B cell (primary cell): ENCODE measurements at regions not wholly inside any gene's neighbourhood (a gene's known extent, or its start where the extent isn't known, plus 50 kb on each side); places are given as distances from the start of the nearest gene placed in this dataset.

Experiments
- ATAC-seq: fragments of 200-7000 bp; cut with Tn5 transposase; one replicate; pipeline ENCODE4 v1.10.0; 2021; ENCODE audit warnings: low read depth, mild to moderate bottlenecking, moderate number of reproducible peaks, moderate library complexity
- CTCF ChIA-PET: fragments of 350-600 bp; sonication (Branson Sonifier 250); formaldehyde crosslinking; loops from one replicate; lab custom pipeline; 2021; ENCODE audit warnings: antibody characterized with exemption, inconsistent platforms; lab: Charles Lee
- POLR2A ChIA-PET: fragments of 350-600 bp; sonication (Branson Sonifier 250); formaldehyde crosslinking; loops from one replicate; lab custom pipeline; 2021; ENCODE audit warnings: antibody characterized with exemption; lab: Charles Lee
- DNase-seq: peaks from one replicate; pipeline ENCODE4 v3.0.0; 2013
- H2AFZ ChIP-seq: 2 replicates; pipeline ENCODE4 v1.6.1; 2012; ENCODE audit warnings: mild to moderate bottlenecking, low read depth, low read length; ENCODE audit not compliant: insufficient read depth, poor library complexity, severe bottlenecking
- H3K27ac ChIP-seq, 2 donors: 1 replicate in 1 of 2; 2 replicates in 1 of 2; pipeline ENCODE4 v1.5.1; 2012 to 2013; ENCODE audit warnings: low read length in 2 of 2, mild to moderate bottlenecking in 2 of 2, moderate library complexity in 1 of 2
- H3K27me3 ChIP-seq, 4 experiments: fragments of 200-600 bp in 1 of 4; sonication (generic) in 1 of 4; replicated peaks in 1 of 4; 1 replicate in 2 of 4; 2 replicates in 2 of 4; pipeline versions ENCODE4 v1.6.1 to v1.7.0; 2013 to 2016; ENCODE audit warnings: low read length in 3 of 4, mild to moderate bottlenecking in 2 of 4, mixed read lengths in 1 of 4, moderate library complexity in 1 of 4; ENCODE audit not compliant: insufficient read depth in 4 of 4, control insufficient read depth in 3 of 4; ENCODE audit errors: control extremely low read depth in 1 of 4
- H3K36me3 ChIP-seq, 2 experiments: replicated peaks in 1 of 2; 1 replicate in 1 of 2; 2 replicates in 1 of 2; pipeline versions ENCODE4 v1.6.1 to v1.7.1; 2013; ENCODE audit warnings: low read length in 1 of 2; ENCODE audit not compliant: insufficient read depth in 2 of 2, control insufficient read depth in 1 of 2; ENCODE audit errors: control extremely low read depth in 1 of 2, extremely low read depth in 1 of 2
- H3K4me1 ChIP-seq, 2 donors: fragments of 200-600 bp in 1 of 2; sonication (generic) in 1 of 2; 1 replicate in 1 of 2; 2 replicates in 1 of 2; pipeline versions ENCODE4 v1.5.1 to v1.6.1; 2013 to 2017; ENCODE audit warnings: low read length in 2 of 2; ENCODE audit not compliant: control insufficient read depth in 2 of 2, insufficient read depth in 2 of 2
- H3K4me2 ChIP-seq: replicated peaks from 2 replicates; pipeline ENCODE3; 2012; ENCODE audit warnings: mild to moderate bottlenecking, low read depth, low read length; ENCODE audit not compliant: poor library complexity, severe bottlenecking
- H3K4me3 ChIP-seq, 5 experiments: fragments of 200-600 bp in 1 of 5; sonication (generic) in 1 of 5; 1 replicate in 3 of 5; 2 replicates in 2 of 5; pipeline versions ENCODE4 v1.5.1 to v1.7.0; 2011 to 2016; ENCODE audit warnings: low read length in 4 of 5, mild to moderate bottlenecking in 4 of 5, low read depth in 2 of 5, control low read depth in 1 of 5, moderate library complexity in 1 of 5; ENCODE audit not compliant: insufficient read depth in 1 of 5; ENCODE audit errors: control extremely low read depth in 1 of 5, extremely low read depth in 1 of 5
- H3K79me2 ChIP-seq: fragments of 200-600 bp; sonication (generic); one replicate; pipeline ENCODE4 v1.6.0; 2016; ENCODE audit warnings: low read length; ENCODE audit not compliant: control insufficient read depth, insufficient read depth
- H3K9ac ChIP-seq: fragments of 200-600 bp; sonication (generic); 2 replicates; pipeline ENCODE4 v1.6.1; 2017; ENCODE audit warnings: mild to moderate bottlenecking, low read length, moderate library complexity
- H3K9me3 ChIP-seq, 3 donors: one replicate each; pipeline versions ENCODE4 v1.6.1 to v1.7.1; 2013; ENCODE audit warnings: low read length in 2 of 3; ENCODE audit not compliant: control insufficient read depth in 2 of 3, insufficient read depth in 1 of 3; ENCODE audit errors: control extremely low read depth in 1 of 3
- H4K20me1 ChIP-seq: 2 replicates; pipeline ENCODE4 v1.6.0; 2012; ENCODE audit warnings: mild to moderate bottlenecking, low read length; ENCODE audit not compliant: insufficient read depth, control insufficient read depth, poor library complexity, severe bottlenecking
- H3K27ac Mint-ChIP-seq: one replicate; pipeline ENCODE4 v1.8.0; 2021; ENCODE audit warnings: mixed read lengths
- H3K27me3 Mint-ChIP-seq: one replicate; pipeline ENCODE4 v1.8.0; 2021; ENCODE audit warnings: mixed read lengths
- H3K4me1 Mint-ChIP-seq: one replicate; pipeline ENCODE4 v1.8.0; 2021; ENCODE audit warnings: mixed read lengths
- H3K4me3 Mint-ChIP-seq: one replicate; pipeline ENCODE4 v1.8.0; 2021; ENCODE audit warnings: mixed read lengths
- H3K9me3 Mint-ChIP-seq: one replicate; pipeline ENCODE4 v1.8.0; 2022; ENCODE audit warnings: mixed read lengths; ENCODE audit not compliant: insufficient read depth
- CTCF ChIP-seq: fragments of 200-600 bp; IDR thresholded peaks from one replicate; pipeline ENCODE4 v1.8.0; 2022; ENCODE audit warnings: antibody characterized with exemption, mild to moderate bottlenecking
- EZH2 ChIP-seq: IDR thresholded peaks from 2 replicates; pipeline ENCODE4 v1.6.1; 2012; ENCODE audit warnings: borderline replicate concordance, low read depth, mild to moderate bottlenecking, moderate library complexity, low read length; ENCODE audit not compliant: insufficient read depth, poor library complexity, severe bottlenecking
- WGBS: methylation state at CpG from one replicate; pipeline ENCODE4 v1.1.5; 2013; ENCODE audit warnings: missing lambda C conversion rate; ENCODE audit not compliant: insufficient coverage; 5-methylcytosine and 5-hydroxymethylcytosine counted together
- intact Hi-C: fragments of 100-400 bp; cut with micrococcal nuclease; formaldehyde crosslinking; loops from one replicate; pipeline ENCODE4 v1.10.0; 2022

GRCh38 chr2:8606226-8606625 lies 75.6 kb upstream of the ID2 start:
- Histone ChIP-seq H3K27me3 (peaks cover 0 to 7% (median 0%) of the 10 kb centered on the region in 4 experiments), H3K36me3 (no peaks in the 10 kb centered on the region), H3K4me2 (no peak overlapping the region), H3K9me3 (peaks cover 0 to 6% (median 0%) of the 10 kb centered on the region in 3 donors), H3K79me2 (no peaks in the 10 kb centered on the region), H4K20me1 (no peaks in the 10 kb centered on the region), H3K9ac (no peak overlapping the region), H2AFZ (no peak overlapping the region), H3K4me3 (no peak overlapping the region), H3K27ac (no peak overlapping the region), H3K4me1 (no peaks in the 10 kb centered on the region)
- POLR2A ChIA-PET = no interaction called here
- WGBS = 88% methylated on average over 6 of the region's 8 CpGs
- no peak for ATAC-seq
- Mint-ChIP-seq H3K4me1 (no peaks in the 10 kb centered on the region), H3K27me3 (peaks cover 18% of the 10 kb centered on the region), H3K27ac (no peak overlapping the region), H3K9me3 (peaks cover 7% of the 10 kb centered on the region), H3K4me3 (no peak overlapping the region)
- no peak for TF ChIP-seq CTCF
- no peak for TF ChIP-seq EZH2
- intact Hi-C loops = no loop called here
- CTCF ChIA-PET = no interaction called here
- DNase-seq = no peak

- H3K4me1 ChIP-seq = no peaks in the 10 kb centered on the region
- H3K27me3 Mint-ChIP-seq = peaks cover 18% of the 10 kb centered on the region
- CTCF ChIA-PET = no interaction called here
- H3K4me1 Mint-ChIP-seq = no peaks in the 10 kb centered on the region
- H3K36me3 ChIP-seq = no peaks in the 10 kb centered on the region
- peaks cover 0 to 7% (median 0%) of the 10 kb centered on the region in 4 experiments for H3K27me3 ChIP-seq
- no peak overlapping the region for H3K4me3 ChIP-seq
- H3K9ac ChIP-seq = no peak overlapping the region
- H3K4me3 Mint-ChIP-seq = no peak overlapping the region
- ATAC-seq = no peak
- no peak overlapping the region for H3K27ac ChIP-seq
- TF ChIP-seq CTCF (no peak), EZH2 (no peak)
- no peak for DNase-seq
- peaks cover 8% of the 10 kb centered on the region for H3K9me3 Mint-ChIP-seq
- H4K20me1 ChIP-seq = no peaks in the 10 kb centered on the region
- intact Hi-C loops = no loop called here
- no peak overlapping the region for H3K4me2 ChIP-seq
- WGBS = 88% methylated on average over 19 of the region's 20 CpGs
- H3K27ac Mint-ChIP-seq = no peak overlapping the region
- POLR2A ChIA-PET = no interaction called here
- H3K9me3 ChIP-seq = peaks cover 0 to 9% (median 0%) of the 10 kb centered on the region in 3 donors
- no peaks in the 10 kb centered on the region for H3K79me2 ChIP-seq
- H2AFZ ChIP-seq = no peak overlapping the region
These were observed 75.0 kb upstream of the ID2 start for GRCh38 chr2:8606649-8607550.
